ENCODE measurements at regions not wholly inside any gene's neighbourhood (a gene's known extent, or its start where the extent isn't known, plus 50 kb on each side); places are given as distances from the start of the nearest gene placed in this dataset.

- Histone ChIP-seq H3F3A (ENCODE audit: insufficient read depth) (peaks cover 10% of the 10 kb centered on the region; the same call in 1 of the 2 replicates), H2AFZ (no peak overlapping the region), H3K27ac (no peak overlapping the region), H3K36me3 (ENCODE audit: low read depth) (no peaks in the 10 kb centered on the region), H3K9me2 (ENCODE audit: insufficient read depth) (no peaks in the 10 kb centered on the region), H3K4me3 (no peak overlapping the region), H3K4me1 (ENCODE audit: insufficient read depth) (0 out of 2 replicates have a peak, but pooled peaks cover 5% of the 10 kb centered on the region), H4K20me1 (ENCODE audit: insufficient read depth) (no peaks in the 10 kb centered on the region), H3K79me2 (ENCODE audit: insufficient read depth) (no peaks in the 10 kb centered on the region), H3K9ac (no peak overlapping the region), H3K27me3 (replicated peaks; ENCODE audit: insufficient read depth) (no peaks in the 10 kb centered on the region), H3K4me2 (ENCODE audit: unreplicated experiment) (no peak overlapping the region), H3K9me3 (ENCODE audit: low read depth) (no peaks in the 10 kb centered on the region)
- TF ChIP-seq EZH2 (IDR thresholded peaks at IDR 0.05; ENCODE audit: insufficient read depth, poor library complexity, severe bottlenecking) (no peak), EZH2phosphoT487 (IDR thresholded peaks at IDR 0.05; ENCODE audit: insufficient read depth, low read depth) (no peak)
- WGBS, 2 experiments (ENCODE audit: low coverage in 1 of 2, low lambda C conversion rate in 2 of 2, missing lambda C conversion rate in 2 of 2): 55 to 68% methylated on average over 3 of the region's 3 CpGs
- no peak for DNase-seq
- in situ Hi-C loops (cut with MboI): no loop called here
Measured at GRCh38 chrX:23482561-23482960, 147.9 kb downstream of the PTCHD1 start.

- in situ Hi-C loops (cut with MboI): no loop called here
- Histone ChIP-seq H3K9ac (no peak overlapping the region), H3K9me2 (ENCODE audit: insufficient read depth) (no peaks in the 10 kb centered on the region), H3K9me3 (ENCODE audit: low read depth) (no peaks in the 10 kb centered on the region), H2AFZ (no peak overlapping the region), H3K36me3 (ENCODE audit: low read depth) (no peaks in the 10 kb centered on the region), H3K79me2 (ENCODE audit: insufficient read depth) (no peaks in the 10 kb centered on the region), H3K4me2 (ENCODE audit: unreplicated experiment) (no peak overlapping the region), H3F3A (ENCODE audit: insufficient read depth) (0 out of 2 replicates have a peak, but pooled peaks cover 2% of the 10 kb centered on the region), H3K4me1 (ENCODE audit: insufficient read depth) (no peaks in the 10 kb centered on the region), H3K27me3 (replicated peaks; ENCODE audit: insufficient read depth) (no peaks in the 10 kb centered on the region), H3K4me3 (no peak overlapping the region), H3K27ac (no peak overlapping the region), H4K20me1 (ENCODE audit: insufficient read depth) (no peaks in the 10 kb centered on the region)
- 57 to 58% methylated on average over 3 of the region's 3 CpGs for WGBS, 2 experiments (ENCODE audit: low coverage in 1 of 2, low lambda C conversion rate in 2 of 2, missing lambda C conversion rate in 2 of 2)
- TF ChIP-seq EZH2phosphoT487 (IDR thresholded peaks at IDR 0.05; ENCODE audit: insufficient read depth, low read depth) (no peak), EZH2 (IDR thresholded peaks at IDR 0.05; ENCODE audit: insufficient read depth, poor library complexity, severe bottlenecking) (no peak)
- DNase-seq: no peak
Measured at GRCh38 chrX:23483396-23483795, 148.7 kb downstream of the PTCHD1 start.

- Histone ChIP-seq H3K9ac (no peak overlapping the region), H3K79me2 (ENCODE audit: insufficient read depth) (no peaks in the 10 kb centered on the region), H4K20me1 (ENCODE audit: insufficient read depth) (no peaks in the 10 kb centered on the region), H3K4me1 (ENCODE audit: insufficient read depth) (no peaks in the 10 kb centered on the region), H3K36me3 (ENCODE audit: low read depth) (no peaks in the 10 kb centered on the region), H3K4me3 (no peak overlapping the region), H3K9me3 (ENCODE audit: low read depth) (no peaks in the 10 kb centered on the region), H3F3A (ENCODE audit: insufficient read depth) (no peaks in the 10 kb centered on the region), H2AFZ (no peak overlapping the region), H3K27ac (no peak overlapping the region), H3K27me3 (replicated peaks; ENCODE audit: insufficient read depth) (no peaks in the 10 kb centered on the region), H3K4me2 (ENCODE audit: unreplicated experiment) (no peak overlapping the region), H3K9me2 (ENCODE audit: insufficient read depth) (no peaks in the 10 kb centered on the region)
- in situ Hi-C loops (cut with MboI): no loop called here
- TF ChIP-seq EZH2phosphoT487 (IDR thresholded peaks at IDR 0.05; ENCODE audit: insufficient read depth, low read depth): no peak
- DNase-seq: no peak
- 13 to 24% methylated on average over 3 of the region's 3 CpGs for WGBS, 2 experiments (ENCODE audit: low coverage in 1 of 2, low lambda C conversion rate in 2 of 2, missing lambda C conversion rate in 2 of 2)
Measured at GRCh38 chrX:23493941-23494374, 159.3 kb downstream of the PTCHD1 start.

- Histone ChIP-seq H3K9me2 (ENCODE audit: insufficient read depth) (no peaks in the 10 kb centered on the region), H3K4me2 (ENCODE audit: unreplicated experiment) (no peak overlapping the region), H3K27ac (no peak overlapping the region), H2AFZ (no peak overlapping the region), H3K9ac (no peak overlapping the region), H3F3A (ENCODE audit: insufficient read depth) (no peaks in the 10 kb centered on the region), H3K36me3 (ENCODE audit: low read depth) (no peaks in the 10 kb centered on the region), H3K4me1 (ENCODE audit: insufficient read depth) (no peaks in the 10 kb centered on the region), H4K20me1 (ENCODE audit: insufficient read depth) (no peaks in the 10 kb centered on the region), H3K9me3 (ENCODE audit: low read depth) (no peaks in the 10 kb centered on the region), H3K79me2 (ENCODE audit: insufficient read depth) (no peaks in the 10 kb centered on the region), H3K4me3 (no peak overlapping the region), H3K27me3 (replicated peaks; ENCODE audit: insufficient read depth) (no peaks in the 10 kb centered on the region)
- WGBS, 2 experiments (ENCODE audit: low coverage in 1 of 2, low lambda C conversion rate in 2 of 2, missing lambda C conversion rate in 2 of 2): 82 to 88% methylated on average over 12 of the region's 12 CpGs
- DNase-seq: no peak
- TF ChIP-seq EZH2phosphoT487 (IDR thresholded peaks at IDR 0.05; ENCODE audit: insufficient read depth, low read depth): no peak
- TF ChIP-seq EZH2 (IDR thresholded peaks at IDR 0.05; ENCODE audit: insufficient read depth, poor library complexity, severe bottlenecking): no peak
- in situ Hi-C loops (cut with MboI): no loop called here
Measured at GRCh38 chrX:23494741-23495140, 160.1 kb downstream of the PTCHD1 start.

- Histone ChIP-seq H3K4me1 (ENCODE audit: insufficient read depth) (no peaks in the 10 kb centered on the region), H3K4me2 (ENCODE audit: unreplicated experiment) (no peak overlapping the region), H3K27ac (no peak overlapping the region), H2AFZ (no peak overlapping the region), H3K9me2 (ENCODE audit: insufficient read depth) (no peaks in the 10 kb centered on the region), H4K20me1 (ENCODE audit: insufficient read depth) (no peaks in the 10 kb centered on the region), H3K9ac (no peak overlapping the region), H3K36me3 (ENCODE audit: low read depth) (no peaks in the 10 kb centered on the region), H3F3A (ENCODE audit: insufficient read depth) (no peaks in the 10 kb centered on the region), H3K27me3 (replicated peaks; ENCODE audit: insufficient read depth) (no peaks in the 10 kb centered on the region), H3K4me3 (no peak overlapping the region), H3K9me3 (ENCODE audit: low read depth) (no peaks in the 10 kb centered on the region), H3K79me2 (ENCODE audit: insufficient read depth) (no peaks in the 10 kb centered on the region)
- DNase-seq: no peak
- in situ Hi-C loops (cut with MboI): no loop called here
- TF ChIP-seq EZH2 (IDR thresholded peaks at IDR 0.05; ENCODE audit: insufficient read depth, poor library complexity, severe bottlenecking): no peak
Measured at GRCh38 chrX:23497919-23498318, 163.3 kb downstream of the PTCHD1 start.

All from GM23248 (cell line).